HG03439 (cell line): ENCODE measurements at regions not wholly inside any gene's neighbourhood (a gene's known extent, or its start where the extent isn't known, plus 50 kb on each side); places are given as distances from the start of the nearest gene placed in this dataset.

Source experiments
- ATAC-seq: cut with Tn5 transposase; IDR thresholded peaks from one replicate; pipeline ENCODE4 v1.9.1; 2021; ENCODE audit warnings: mild to moderate bottlenecking, moderate library complexity; ENCODE audit not compliant: unreplicated experiment

DNA sequence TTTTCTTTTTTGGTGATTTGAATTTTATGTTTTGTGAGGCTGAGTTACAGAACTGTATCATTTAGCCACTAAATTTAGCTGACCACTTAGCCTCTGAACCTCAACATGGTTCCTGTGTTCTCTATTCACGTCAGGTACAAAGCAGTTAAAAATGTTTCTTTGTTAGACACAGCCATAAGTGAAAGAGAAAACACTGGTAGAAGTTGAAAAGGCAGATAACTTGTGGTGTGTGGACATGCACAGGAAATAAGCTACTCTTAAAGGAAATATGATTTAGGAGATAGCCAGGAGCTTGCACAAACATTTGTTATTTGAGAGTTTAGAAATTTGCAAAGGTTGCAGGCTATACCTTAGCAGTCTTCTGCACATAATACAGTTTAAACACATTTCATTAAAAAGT lies 171.0 kb upstream of the RPS6KA3 start:
- ATAC-seq, result no peak

GRCh38 chrX:20435913-20436312 lies 169.2 kb upstream of the RPS6KA3 start:
- no peak for ATAC-seq

DNA sequence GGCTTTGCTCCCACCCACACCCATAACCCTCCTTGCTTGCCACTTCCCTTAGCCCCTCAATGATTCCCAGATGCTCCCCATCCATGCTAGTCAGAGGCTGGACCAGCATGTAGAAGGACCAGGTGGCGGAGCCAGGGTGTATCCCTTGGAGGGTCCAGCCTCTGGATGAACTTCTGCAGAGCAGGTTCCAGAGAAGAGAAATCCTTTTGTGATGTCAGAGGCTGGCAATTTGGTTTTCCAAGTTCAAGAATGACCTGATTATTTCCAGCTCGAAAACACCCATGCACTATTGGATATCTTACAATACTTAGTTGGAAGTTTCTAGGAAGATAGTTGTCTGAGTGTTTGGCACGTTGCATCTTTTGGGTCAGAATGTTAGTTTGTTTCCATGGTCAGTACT lies 168.3 kb upstream of the RPS6KA3 start:
- ATAC-seq, result no peak

- no peak for ATAC-seq
Measured at GRCh38 chrX:20433388-20433775, 166.7 kb upstream of the RPS6KA3 start.

DNA sequence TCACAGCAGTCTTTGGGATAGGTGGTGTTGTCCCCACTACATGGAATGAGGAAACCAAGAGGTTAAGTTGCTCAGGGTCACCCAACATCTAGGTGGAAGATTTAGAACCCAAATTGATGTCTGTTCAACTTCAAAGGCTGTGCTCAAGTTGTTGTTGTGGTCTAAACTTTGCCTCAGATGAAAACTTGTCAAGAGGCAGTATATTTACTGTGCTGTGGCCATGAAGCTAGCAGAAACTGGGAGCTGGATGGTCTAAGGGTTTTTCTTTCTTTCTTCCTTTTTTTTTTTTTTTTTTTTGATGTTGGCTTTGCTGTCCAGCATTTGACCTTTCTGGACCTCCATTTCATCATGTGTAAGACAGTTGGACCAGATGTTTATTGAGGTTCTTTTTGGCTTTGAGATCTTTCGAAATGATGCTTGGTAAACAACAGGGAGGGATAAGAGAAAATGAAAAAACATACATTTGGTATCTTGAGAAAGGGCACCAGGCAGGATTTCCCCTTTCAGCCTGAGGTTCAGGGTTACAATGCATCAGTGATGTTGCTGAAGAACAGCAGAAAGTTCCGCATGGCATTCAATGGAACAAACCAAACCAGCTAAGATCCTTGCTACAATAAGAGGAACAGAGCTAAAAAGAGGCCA lies 166.2 kb upstream of the RPS6KA3 start:
- ATAC-seq, result peak; percentile 64

- no peak for ATAC-seq
Measured at GRCh38 chrX:20432048-20432447, 165.3 kb upstream of the RPS6KA3 start.

GRCh38 chrX:20431486-20431885 lies 164.8 kb upstream of the RPS6KA3 start:
- ATAC-seq, result no peak

DNA sequence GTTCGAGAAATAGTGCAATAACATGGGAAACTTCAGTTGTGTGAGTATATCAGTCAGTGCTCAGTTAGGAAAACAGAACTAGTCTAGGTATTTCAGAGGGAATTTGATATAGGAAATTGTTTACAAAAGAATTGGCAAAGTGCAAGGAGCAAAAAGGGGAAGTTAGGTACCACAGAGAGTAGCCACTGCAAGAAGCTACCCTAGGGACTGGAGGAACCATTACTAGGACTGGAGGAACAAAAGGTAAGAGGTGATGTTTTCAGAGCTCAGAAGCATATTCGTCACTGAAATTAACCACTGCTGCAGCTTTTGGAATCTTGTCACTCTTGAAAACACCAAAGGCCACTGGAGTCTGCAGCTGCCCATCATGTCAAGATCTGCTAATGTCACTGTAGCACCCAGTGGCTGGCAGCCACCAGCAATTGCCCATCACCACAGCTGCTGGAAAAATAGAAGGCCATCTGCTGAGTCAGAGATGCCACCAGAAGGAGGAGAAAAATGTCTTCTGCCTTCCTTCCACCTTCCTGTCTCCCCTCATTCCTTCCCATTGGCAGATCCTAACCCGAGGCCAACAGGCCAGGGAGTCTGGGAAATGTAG lies 160.6 kb upstream of the RPS6KA3 start:
- no peak for ATAC-seq

GRCh38 chrX:20421697-20422096 lies 155.0 kb upstream of the RPS6KA3 start:
- no peak for ATAC-seq

DNA sequence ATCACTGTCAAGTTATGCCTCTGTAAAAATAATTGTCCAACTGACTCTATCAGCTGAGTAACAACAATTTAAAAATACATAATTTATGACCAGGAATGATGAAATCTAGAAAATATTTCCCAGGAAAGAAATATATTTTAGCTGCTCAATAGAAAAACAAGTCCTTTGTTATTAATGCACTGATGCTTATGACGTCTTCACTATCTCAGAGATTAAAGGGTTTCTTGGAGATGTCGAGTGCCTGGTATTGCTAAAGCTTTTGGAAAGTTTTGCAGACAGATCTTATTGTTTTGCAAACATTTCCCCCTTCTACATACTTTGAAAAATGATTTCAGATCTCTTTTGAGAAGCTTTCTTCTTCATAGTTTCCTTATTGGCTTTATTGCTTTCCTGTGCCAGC lies 154.6 kb upstream of the RPS6KA3 start:
- ATAC-seq, result no peak

GRCh38 chrX:20420058-20420457 lies 153.3 kb upstream of the RPS6KA3 start:
- ATAC-seq, result no peak

DNA sequence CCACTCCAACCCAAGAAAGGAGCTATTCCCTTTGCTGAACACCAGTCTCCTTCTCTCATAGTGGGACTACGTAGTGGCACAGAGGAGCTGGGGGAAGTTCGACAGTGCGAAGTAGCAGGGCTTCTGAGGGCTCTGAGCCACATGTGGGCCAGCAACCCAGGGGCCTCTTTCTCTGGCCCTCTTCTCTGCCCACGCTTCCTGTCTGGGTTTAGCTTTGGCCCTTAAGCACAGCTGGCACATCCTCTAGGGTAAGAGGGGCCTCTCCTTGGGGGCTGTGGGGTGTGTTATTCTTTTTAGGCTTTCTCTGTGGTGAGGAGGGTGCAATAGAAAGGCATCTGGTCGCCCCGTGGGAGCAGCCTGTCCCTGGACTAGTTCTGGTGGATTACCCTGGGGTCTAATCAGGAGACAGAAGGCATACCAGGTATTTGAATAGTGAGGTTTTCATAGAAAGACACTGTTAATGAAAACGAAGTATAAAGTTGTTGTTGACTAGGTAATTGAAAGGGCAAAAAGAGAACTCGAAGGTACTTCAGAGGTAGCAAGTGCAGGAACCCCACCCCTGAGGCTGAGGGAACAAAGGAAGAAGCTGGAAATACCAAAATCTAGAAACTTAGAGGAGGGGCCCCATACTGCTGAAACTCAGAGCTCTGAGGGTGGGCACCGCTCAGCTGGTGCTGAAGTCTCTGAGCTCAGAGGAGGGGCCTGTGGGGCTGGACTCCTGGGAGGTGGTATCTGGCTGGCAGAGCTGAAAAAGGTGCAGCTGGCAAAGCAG lies 151.9 kb upstream of the RPS6KA3 start:
- ATAC-seq, result peak; percentile 99

GRCh38 chrX:20414762-20415445 lies 148.2 kb upstream of the RPS6KA3 start:
- no peak for ATAC-seq

DNA sequence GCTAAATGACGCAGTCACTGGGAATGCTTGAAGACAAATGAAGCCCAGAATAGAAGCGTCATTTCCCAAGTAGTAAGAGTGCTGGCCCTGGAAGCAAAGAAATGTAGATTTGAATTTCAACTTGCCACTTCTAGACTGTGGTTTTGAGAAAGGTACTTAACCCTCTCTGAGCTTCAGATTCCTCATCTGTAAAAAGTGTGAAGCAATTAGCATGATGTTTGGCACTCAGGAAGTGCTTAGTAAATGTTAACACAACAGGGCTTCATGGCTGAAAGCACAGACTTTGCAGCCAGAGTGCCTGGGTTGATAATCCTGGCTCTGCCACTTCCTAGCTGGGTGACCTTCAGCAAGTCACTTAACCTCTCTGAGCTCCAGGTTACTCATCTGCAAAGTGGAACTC lies 147.4 kb upstream of the RPS6KA3 start:
- no peak for ATAC-seq

DNA sequence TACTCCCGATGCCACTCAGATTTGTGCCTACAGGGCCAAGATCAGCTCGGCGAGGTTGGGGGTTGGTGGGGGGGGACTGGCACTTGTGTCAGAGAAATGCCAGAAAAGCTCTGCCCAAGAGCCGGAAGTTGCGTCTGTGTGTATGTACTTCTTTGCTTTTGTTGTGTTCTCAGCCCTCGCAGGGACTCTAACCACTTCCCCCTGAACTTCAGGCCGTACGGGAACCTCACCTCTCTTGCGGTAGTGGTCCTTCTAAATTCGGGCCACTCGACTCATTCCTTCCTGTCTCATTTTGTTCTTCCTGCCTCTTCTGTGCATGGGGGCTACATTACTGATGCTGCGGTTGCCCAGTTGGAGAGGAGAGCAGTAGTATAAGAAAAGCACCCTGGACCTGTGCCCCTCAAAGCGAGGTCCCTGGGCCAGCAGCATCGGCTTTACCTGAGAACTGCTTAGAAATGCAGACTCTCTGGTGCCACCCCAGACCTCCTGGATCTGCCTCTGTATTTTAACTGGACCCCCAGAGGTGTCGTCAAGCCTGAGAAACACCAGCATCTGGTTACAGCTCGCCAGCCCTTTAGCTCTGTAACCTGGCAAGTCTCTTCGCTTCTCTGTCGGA lies 146.3 kb upstream of the RPS6KA3 start:
- ATAC-seq, result no peak

- ATAC-seq, result no peak
Measured at GRCh38 chrX:20410540-20410939, 143.8 kb upstream of the RPS6KA3 start.

GRCh38 chrX:20409991-20410390 lies 143.3 kb upstream of the RPS6KA3 start:
- no peak for ATAC-seq

DNA sequence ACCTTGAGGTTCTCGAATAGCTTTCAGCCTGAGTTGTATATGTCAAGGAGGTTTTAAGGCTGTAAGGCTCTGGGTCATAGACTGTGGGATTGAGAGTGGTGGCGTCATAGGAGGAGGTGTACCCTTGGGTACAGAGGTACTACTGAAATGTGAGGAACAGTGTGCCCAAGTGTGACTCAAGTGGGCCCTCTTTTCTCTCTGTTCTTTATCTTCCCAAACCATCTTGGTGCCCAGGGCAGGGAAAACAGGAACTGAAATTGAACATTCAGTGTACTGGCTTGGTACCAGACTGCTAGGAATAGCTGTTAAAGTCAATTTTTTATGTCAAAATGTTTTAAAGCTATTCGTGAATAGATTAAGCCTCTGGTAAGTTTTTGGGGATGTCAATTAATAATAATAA lies 136.2 kb upstream of the RPS6KA3 start:
- ATAC-seq, result no peak

DNA sequence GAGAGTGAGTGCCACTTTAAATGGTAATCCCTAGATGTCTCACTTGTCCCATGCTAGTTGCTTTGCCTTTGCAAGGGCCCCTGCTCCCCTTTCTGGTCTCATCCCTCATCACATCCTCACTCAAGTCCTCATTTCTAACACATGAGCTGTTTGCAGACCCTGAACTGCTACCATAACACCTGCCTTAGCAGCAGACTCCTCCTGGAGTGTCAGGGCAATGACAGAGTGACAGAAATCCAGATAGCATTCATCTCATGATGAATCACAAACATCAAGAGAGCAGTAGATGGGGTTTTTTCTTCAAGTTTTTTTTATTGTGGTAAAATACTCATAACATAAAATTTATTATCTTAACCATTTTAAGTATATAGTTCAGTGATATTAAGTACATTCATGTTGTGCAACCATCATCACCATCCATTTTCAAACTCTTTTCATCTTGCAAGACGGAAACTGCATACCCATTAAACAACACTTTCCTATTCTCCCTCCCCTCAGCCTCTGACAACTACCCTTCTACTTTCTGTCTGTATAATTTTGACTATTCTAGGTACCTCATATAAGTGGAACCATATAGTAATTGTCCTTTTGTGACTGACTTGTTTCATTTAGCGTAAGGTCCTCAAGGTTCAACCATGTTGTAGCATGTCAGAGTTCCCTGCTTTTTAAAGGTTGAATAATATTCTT lies 133.2 kb upstream of the RPS6KA3 start:
- no peak for ATAC-seq

DNA sequence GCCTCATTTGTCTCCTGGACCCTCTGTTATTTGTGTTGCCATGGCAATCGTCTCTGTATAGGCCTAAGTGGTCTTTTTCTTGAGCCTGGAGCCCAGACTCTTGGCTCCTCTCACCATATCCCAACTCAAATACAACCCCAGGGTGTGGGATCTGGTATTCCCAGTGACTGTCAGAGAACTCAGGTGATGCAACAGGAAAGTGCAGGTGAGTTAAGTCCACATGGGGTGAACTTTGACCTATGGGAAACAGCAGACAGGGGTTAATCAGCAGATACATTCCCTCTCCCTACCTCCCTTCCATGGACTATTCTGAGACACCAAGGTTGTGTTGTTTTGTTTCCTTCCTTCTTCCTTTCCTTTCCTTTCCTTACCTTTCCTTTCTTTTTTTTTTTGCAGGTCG lies 130.9 kb upstream of the RPS6KA3 start:
- ATAC-seq, result no peak

- ATAC-seq, result no peak
Measured at GRCh38 chrX:20394451-20394850, 127.7 kb upstream of the RPS6KA3 start.
